GM18909 (cell line): ENCODE measurements at regions not wholly inside any gene's neighbourhood (a gene's known extent, or its start where the extent isn't known, plus 50 kb on each side); places are given as distances from the start of the nearest gene placed in this dataset.
"Not testable (repeated sequence)": the region's sequence is repeated elsewhere in the genome, so short reads cannot be mapped to it uniquely, and the experiment has no call there.

Experiments used
- ATAC-seq: cut with Tn5 transposase; IDR thresholded peaks from one replicate; pipeline ENCODE4 v1.9.1; 2021; ENCODE audit warnings: mild to moderate bottlenecking; ENCODE audit not compliant: unreplicated experiment, poor library complexity

DNA sequence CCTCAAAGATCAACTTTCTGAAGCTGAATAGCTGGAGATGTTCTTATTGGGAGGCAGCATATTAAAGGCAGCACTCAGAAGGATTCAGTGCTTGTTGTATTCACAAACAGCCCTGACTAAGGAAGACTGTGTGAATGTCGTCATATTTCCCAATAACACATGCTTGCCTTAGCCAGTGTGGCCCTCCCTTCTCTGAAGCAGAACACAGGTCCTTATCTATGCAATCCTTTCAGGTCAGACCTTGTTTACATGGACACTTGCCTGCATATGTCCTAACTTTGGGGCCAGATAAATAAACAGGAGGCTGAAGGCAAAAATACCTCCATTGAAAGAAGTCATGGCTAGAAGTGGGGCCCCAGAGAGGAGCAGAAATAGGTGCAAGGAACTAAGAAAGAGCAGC, 97.2 kb downstream of the SLC4A3 start:
- no peak for ATAC-seq

DNA sequence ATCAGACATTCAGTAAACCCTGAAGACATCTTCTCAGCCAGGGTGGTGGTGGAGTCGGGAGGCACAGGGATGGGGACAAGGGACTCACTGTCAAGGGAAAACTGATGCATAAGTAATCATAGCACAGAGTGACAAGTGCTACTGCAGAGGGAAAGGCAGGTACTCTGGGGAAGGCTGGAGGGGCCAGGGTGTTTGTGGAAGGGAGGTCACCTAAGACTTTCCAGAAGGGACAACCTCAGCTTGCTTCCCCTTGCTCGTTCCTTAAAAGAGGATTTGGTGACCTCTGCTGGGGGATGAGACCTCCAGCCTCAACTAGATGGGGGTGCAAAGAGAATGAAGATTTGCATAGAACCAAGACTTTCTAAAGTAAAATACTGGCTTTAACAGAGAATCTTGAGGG, 99.5 kb downstream of the SLC4A3 start:
- no peak for ATAC-seq

DNA sequence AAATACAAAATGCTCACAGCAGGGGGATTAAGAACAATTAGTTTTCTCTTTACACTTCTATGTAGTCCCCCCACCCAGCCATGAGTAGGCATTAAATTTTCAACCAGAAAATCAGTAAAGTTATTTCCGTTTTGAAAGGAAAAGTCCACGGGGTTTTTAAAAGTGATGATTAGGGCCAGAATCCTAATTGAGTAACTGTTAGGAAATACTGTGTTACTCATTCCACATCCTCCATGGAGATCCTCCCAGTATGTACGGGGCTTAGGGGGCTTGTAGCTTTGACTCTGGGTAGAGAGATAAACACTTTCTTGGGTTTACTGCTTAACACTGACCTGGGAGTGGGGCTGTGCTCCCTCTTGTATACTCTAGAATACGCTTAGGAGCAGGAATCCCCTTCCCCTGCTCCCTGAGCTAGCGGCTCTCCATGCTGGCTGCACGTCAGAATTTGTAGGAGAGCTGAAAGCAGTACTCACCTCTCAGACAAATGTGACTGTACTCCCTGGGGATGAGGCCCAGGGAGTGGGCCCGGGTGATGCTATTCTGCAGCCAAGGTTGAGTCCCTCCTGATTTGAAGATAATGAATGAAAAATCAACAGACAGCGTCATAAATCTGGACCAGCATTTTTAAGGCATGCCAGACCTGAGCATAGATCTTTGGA, 100.5 kb downstream of the SLC4A3 start:
- ATAC-seq: no peak

DNA sequence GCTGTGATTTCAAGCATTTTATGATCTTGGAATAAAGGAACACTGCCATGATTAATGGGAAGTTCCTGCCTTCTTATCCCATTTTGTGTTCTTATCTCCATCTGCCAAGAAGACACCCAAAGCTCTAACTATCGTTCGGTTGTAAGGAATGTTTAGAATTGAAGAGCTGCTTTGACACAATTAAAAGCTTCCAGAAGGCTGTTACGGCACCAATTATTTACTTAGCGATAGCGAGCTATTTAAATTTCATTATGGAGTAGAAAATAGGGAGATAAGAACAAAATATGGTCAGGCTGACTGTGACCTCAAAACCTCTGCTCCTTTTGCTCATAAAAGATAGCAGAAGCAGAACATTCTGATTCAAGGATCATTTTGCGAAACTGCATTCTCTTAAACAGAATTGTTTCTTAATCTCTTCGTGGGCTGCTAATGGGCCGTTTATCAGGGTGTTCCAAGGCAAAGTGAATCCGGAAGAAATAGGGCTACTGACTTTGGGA, 101.6 kb downstream of the SLC4A3 start:
- no peak for ATAC-seq

DNA sequence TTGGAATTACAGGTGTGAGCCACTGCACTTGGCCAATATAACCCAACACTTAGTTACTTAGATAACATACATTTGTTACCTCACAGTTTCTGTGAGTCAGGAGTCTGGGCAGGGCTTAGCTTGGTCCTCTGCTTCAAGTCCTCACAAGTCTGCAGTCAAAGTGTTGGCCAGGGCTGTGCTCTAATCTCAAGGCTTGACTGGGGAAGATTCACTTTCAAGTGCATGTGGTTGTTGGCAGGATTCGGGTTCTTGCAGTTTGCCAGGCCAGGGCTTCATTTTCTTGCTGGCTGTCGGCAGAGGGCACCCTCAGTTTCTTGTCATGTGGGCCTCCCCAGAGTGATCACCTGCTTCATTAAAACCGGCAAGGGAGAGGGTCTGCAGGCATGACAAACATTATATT, 103.7 kb downstream of the SLC4A3 start:
- ATAC-seq: no peak

DNA sequence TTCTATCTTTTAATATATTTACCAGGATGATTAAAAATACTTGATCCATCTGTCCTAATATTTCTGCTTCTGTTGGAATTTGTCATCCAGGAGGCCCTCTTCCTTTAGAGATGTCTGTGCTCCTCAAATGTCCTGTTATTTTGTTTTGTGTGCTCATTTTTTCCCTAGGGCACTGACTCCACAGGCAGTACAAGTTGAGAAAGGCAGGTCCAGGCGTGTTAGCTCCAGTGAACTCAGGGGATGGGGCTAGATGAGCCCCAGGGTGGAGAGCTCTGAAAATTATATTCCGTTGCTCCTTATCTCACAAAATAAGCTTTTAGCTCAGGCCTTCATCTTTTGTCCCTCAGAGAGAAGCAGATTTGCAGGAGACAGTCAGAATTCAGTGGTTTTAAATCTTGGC, 105.7 kb downstream of the SLC4A3 start:
- no peak for ATAC-seq

DNA sequence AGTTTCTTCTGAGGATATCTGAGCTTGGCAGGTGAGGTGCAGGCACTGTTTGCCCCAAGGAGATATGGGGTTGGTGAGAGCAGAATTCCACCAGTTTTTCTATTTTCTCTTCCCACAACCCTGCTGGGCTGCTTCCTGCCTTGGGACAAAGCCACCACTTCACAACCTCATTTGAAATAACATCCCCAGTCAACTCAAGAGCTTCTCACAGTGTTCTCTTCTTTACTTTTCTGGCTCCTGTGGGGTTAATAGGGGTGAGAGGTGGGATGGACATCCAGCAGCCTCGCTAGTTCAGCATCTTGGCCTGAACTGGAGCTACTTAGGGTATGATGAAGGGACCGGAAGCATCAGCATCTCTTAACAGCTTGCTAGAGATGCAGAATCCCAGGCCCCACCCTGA, 106.3 kb downstream of the SLC4A3 start:
- no peak for ATAC-seq

DNA sequence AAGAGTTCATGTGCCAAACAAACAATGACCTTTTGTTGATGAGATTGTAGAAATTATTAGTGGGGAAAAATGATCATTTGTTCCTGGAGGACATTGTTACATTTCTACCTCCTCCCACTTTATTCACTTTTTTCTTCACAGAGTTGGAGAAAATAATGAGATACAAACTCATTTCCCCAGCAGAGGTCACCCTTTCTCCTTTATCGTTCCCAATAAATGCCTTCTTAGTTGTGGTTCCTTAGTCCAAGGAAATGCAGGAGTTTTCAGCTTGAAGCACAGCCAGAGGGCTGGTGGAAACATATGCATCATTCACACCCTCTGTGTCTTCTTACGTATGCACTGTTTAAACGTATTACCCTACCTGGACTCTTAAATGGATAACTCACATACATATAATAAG, 108.8 kb downstream of the SLC4A3 start:
- no peak for ATAC-seq

DNA sequence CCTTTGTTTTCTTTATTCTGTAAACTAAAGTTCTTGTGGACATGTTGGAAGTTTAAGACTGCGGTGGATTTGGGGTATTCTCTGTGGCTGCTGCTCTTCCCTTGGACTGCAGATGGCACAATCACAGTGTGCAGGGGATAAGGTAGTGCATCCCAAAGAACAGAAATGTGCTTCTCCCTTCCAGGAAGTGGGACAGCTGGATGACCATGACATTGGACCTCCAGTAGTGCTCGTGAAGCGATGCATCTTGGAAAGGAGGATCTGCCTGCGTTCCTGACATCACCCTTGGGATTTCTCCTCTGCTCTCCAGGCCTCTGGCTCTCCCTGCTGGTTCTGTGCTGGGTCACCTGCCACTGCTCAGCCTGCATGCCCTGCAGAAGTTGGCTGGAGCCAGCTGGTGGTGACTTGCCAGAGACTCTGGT, 109.9 kb downstream of the SLC4A3 start:
- no peak for ATAC-seq

DNA sequence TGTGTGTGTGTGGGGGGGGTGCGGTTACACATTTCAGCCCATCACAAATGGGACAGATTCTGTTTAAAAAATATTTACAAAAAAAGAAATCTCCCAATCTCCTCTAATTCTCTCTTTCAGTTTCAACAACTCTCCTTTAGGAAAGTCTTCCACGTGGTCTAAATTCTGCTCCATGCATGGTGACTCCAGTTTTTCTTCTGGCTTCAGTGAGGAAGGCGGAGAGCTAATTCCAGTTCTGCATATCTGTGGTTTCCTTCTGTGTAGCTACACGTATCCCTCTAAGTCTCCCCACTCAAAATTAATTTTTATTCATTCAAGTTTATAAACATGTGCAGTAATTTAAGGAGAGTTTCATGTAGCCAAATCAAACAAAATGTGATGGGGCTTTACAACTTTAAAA, 111.6 kb downstream of the SLC4A3 start:
- no peak for ATAC-seq

DNA sequence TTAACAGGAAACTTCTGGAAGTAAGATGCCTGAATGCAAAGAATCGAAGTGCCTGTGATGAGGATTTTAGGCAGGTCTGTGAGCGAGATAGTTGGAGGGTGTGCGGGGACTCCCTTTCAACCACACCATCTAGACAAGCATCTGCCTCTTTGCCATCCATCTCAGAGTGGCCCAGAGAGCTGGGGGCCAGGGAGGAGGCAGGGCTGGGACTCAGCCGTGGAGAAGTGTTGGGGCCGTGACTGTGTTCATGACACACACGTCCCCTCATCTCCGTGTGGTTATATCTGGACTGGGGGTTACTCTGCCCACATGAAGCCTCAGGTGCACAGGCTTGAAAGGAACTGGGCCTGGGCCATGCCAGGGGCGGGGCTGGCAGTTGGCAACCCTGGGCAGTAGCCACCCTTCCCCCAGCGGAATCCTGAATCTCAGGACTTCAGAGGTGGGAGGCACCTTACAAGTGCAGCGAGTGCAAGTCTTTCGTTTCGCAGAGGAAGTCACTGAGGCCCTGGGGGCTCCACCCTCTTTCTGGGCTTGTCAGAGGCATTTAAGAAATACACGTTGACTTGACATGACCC, 112.5 kb downstream of the SLC4A3 start:
- no peak for ATAC-seq

DNA sequence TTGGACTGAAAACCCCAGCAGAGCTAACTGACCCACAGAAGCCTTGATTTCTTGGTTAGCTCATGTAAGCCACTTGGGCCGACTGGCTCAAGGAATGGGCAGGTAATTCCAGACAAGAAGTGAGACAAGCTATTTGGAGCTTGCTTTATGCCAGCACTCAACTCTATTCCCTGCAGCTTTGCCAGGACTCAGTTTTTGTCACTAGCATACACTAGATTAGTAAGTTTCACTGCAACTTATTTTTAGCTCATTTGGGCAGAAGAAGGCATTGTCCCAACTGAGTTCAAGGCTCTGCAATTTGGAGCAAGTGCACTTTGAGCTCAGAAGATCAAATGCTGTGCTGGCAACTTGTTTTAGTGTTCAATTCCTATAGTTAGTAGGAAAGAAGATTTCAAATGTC, 116.1 kb downstream of the SLC4A3 start:
- no peak for ATAC-seq

DNA sequence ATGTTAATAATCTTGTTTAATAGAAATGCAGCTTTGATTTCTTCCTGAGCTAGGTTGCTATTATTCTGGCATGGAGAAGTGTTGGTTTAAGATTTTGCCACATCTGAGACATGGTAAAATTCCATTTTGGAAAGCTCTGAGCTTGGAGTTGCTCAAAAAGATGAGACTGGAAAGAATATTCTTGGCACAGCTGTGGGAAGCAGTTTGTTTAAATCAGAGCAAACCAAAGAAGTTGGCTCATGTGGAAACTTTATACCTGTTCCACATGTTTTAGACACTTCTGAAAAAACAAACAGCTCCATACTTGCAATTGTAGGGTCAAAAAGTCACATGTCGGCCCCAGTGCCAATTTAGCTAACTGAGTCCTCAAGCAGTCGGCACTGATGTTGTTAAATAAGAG, 116.6 kb downstream of the SLC4A3 start:
- no peak for ATAC-seq

DNA sequence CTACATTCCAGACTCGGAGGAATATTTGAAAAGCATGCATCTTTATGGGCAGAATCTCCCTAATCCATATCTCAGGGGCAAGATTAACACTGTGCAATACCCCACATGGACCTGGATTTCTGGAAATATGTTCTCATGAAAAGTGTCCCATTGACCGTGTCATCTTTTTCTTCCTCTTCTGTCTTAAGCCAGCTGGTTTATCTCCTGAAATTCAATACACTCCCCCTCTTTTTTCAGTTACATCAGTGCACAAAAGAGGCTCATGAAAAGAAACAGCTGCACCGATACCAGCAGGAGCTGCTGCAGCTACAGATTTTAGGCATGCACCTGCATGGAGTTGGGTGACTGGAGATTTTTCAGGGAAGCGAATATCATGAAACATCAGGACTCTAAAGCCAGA, 117.2 kb downstream of the SLC4A3 start:
- ATAC-seq: no peak

DNA sequence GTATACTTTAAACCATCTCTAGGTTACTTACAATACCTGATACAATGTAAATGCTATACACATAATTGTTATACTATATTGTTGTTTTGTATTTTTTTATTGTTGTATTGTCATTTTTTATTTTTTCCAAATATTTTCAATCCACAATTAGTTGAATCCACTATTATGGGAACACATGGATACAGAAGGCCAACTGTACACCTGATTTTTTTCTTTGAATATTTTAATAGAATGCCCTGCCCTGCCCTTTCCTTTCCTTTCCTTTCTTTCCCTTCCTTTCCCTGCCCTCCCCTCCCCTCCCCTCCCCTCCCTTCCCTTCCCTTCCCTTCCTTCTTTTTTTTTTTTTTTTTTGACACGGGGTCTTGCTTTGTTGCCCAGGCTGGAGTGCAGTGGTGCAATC, 120.2 kb downstream of the SLC4A3 start:
- ATAC-seq: no peak

DNA sequence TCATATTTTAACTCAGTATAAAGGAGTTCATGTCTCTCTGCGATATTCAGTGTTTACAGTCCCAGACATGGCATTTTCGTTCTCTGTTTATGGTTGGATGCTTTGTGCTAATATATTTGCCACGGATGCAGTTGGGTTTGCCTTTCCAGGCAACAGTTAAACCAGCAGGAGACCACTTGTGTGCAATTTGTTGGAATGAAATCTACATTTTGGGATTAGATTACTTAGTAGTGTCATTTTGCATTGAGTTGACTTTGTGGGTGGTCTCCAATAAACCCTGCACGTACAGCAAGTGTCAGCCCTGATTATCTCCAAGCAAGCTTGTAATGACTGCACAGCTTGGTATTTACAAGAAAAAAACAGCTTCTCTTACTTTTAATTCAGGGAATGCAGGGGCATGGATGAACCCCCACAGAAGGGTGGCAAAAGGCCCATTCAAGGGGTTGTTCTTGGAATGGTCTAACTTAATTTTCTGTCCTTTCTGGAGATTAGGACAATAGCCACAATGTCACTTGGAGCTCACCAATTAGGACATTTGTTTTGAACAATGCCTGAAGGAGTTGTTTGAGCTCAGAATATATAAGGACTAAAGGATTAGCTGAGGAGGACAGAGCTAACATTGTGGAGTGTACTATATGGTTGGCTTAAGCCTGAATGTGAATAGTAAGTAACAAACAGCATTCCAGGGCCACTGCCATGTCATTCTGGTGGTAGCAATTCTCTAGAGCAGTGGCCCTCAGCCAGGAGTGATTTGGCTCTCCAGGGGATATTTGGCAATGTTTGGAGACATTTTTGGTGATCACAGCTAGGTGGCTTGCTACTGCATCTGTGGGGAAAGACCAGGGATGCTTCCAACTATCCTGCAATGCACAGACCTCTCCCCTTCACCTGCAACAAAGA, 121.5 kb downstream of the SLC4A3 start:
- ATAC-seq: no peak

DNA sequence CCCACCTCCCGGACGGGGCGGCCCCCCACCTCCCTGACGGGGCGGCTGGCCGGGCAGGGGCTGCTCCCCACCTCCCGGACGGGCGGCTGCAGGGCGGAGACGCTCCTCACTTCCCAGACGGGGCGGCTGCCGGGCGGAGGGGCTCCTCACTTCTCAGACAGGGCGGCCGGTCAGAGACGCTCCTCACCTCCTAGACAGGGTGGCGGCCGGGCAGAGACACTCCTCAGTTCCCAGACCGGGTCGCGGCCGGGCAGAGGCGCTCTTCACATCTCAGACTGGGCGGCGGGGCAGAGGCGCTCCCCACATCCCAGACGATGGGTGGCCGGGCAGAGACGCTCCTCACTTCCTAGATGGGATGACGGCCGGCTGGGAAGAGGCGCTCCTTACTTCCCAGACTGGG, 123.7 kb downstream of the SLC4A3 start:
- not testable (repeated sequence) for ATAC-seq

DNA sequence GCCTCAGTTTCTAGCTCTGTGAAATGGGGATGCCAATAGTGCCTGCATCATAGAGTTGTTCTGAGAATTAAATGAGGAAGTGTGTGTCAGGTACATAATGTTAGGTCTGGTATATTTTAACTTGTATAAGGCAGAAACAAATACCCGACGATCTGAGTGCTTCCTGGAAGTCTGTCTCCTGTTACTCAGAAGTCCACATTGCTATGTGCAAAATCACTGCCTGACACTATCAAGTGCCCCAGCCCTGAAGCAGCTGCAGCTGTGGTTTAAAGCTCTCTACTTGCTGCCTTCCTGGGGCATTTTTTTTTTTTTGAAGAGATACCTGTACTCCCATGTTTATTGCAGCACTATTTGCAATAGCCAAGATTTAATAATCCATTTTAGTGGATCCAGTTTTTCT, 125.3 kb downstream of the SLC4A3 start:
- ATAC-seq: no peak

DNA sequence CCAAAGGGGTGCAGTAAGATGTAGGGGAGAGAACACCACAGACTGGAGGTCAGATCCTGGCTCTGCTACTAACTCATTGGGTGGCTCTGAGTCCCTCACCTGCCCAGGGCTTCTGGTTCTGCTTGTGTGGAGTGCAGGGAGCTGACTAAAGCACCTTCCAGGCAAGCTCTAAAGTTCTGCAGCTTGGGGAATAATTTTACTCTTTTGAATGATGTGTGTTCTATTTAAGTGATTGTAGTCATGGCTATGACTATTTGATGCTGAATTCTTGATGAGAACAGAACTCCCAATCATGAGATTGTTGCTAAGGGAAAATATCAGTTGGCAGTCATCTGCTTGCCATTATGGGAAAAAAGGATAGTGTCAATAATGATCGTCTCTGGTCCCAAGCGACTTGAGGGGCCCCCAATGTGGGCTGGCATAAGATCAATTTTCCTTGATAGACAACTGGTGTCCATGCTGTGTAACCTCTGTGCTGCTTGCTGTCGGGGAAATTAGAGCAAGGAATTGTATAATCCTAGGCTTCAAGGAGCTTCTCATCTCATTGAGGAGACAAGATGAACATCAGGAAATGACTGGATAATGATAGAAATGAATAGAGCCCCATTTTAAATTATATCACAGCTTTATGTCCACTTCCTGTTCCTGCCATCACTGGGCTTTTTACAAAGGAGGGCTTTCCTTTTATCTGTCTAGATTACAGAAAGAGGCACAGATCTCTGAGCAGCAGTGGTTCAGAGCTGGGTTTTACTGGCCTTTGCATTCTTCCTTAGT, 131.7 kb downstream of the SLC4A3 start:
- no peak for ATAC-seq

DNA sequence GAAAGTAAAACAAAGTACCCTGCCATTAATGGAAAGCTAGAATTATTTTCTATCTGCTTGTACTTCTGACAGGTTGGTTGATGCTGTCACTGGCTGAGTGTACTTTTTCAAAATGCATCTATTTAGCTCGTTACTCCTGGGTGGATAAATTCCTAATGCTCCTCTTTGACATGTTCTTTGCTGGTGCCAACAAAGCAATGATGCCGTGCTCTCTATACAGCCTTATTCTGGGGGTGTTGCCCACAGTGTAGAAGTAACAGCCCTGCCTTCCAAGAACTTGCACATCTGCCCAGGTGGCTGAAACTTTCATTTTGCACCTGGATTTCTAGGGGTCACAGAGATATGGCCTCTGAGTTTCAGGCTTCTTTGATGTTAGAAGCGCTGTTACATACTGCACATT, 132.4 kb downstream of the SLC4A3 start:
- no peak for ATAC-seq
